Epidermal melanocyte (primary cell): ENCODE measurements at regions not wholly inside any gene's neighbourhood (a gene's known extent, or its start where the extent isn't known, plus 50 kb on each side); places are given as distances from the start of the nearest gene placed in this dataset.

Source experiments
- DNase-seq: peaks from one replicate; pipeline ENCODE4 v3.0.0; 2011; ENCODE audit warnings: low spot score; ENCODE audit not compliant: insufficient read length

DNA sequence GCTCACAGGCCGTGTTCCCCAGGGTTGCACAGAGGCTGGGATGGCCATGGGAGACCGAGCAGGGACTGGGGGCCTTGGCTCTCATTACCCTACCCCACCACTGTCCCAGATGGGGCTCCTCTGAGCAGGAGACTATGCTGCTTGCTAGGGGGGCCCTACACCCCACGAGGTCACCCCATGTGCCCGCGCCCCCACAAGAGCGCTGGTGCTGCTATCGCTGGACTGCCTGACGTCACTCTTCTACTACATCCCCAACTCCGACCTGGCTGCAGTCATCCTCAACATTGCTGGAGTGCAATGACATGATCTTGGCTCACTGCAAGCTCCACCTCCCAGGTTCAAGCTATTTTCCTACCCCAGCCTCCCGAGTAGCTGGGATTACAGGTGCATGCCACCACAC is 307.7 kb downstream of the ARRDC4 start:
- DNase-seq: no peak

DNA sequence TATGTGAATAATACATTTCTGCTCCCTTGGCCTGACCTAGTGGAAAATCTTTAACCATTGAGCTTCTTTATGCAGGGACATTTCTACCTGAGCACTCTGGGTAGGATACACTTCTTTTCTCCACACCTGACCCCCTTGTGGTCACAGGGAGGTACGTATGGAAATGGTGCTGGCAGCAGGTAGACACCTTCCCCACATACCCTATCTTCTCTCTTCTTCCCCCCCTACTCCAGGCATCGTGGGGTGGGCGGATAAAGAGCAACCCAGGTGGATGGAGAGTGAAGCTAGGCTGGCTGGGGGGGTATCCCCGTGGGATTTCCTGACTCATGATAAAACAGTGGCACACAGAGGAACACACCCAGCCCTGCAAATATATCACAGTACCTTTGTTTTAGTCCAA is 312.1 kb downstream of the ARRDC4 start:
- no peak for DNase-seq

GRCh38 chr15:98276018-98276417 is 315.5 kb downstream of the ARRDC4 start:
- DNase-seq: no peak

DNA sequence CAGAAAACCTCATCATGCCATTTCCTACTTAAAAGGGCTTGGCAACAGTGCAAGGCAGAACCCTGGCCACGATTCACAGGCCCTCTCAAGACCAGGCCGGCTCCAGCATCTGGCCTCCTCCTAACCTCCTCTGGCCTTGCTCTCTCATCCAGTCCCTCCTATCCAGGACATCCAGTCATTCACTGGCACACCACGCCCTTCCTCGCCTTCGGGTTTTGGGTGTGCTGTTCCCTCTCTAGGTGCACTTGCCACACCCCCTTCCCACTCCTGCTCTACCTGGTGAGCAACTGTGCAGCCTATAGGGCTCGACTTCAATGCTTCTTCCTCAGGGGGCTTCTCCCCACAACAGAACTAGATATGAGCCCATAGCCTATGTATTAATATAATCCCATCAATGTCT is 317.1 kb downstream of the ARRDC4 start:
- DNase-seq: no peak

DNA sequence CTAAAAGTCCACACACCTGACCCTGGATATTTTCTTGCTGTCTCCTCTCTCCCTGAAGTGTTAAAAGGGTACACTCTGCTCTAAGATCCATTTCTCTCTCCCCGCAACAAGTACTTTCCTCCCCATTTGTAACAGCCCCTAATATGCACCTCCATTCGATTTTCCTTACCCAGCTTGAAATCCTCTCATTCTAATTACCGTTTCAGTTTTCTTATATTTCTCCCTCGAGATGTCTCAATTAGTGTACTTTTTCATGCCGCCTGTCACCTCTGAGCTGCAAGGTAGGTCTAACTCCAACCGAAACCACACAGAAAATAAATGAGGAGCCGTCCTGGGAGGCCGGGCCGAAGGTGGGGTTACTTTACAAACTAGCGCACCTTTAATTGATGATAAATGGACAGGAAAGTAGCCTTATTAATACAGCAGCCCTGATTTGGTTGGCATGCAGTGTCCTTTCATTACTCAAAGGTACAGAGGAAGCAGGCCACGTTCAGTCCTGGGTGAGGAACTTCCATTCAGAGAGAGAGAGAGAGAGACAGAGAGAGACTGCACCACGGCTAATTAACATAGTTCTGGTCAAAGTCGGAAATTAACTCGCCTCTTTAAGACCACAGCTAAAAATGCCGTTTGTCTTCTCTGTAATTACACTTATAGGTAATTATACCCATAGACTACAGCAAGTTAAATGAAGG is 319.9 kb downstream of the ARRDC4 start:
- DNase-seq: no peak

- no peak for DNase-seq
These were observed 320.6 kb downstream of the ARRDC4 start for GRCh38 chr15:98281130-98281529.

- no peak for DNase-seq
These were observed 322.3 kb downstream of the ARRDC4 start for GRCh38 chr15:98282656-98283332.

GRCh38 chr15:98286200-98286599 is 325.7 kb downstream of the ARRDC4 start:
- DNase-seq: no peak

GRCh38 chr15:98286831-98287230 is 326.3 kb downstream of the ARRDC4 start:
- no peak for DNase-seq

DNA sequence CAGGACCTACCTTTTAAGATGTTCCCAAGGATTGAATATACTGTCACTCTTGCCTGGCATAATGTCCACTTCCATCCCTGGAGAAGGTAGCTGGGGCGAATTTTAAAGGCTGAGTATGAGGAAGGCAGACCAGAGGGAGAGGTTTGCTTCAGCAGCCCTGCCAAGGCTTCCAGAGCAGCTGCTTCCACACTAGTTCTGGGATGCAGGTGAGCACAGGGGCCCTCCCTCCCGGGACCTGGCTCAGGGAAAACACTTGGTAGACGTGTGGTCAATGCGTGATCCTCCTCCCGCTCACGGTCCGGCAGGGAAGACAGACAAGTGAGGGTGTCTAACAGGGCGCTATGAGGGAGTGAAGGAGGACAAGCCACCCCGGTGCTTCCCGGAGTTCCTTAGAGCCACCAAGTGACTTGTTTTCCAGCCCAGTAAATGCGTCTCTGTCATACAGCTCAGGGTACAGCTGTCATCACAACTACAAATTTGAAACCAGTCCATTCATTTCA is 327.6 kb downstream of the ARRDC4 start:
- DNase-seq: no peak

DNA sequence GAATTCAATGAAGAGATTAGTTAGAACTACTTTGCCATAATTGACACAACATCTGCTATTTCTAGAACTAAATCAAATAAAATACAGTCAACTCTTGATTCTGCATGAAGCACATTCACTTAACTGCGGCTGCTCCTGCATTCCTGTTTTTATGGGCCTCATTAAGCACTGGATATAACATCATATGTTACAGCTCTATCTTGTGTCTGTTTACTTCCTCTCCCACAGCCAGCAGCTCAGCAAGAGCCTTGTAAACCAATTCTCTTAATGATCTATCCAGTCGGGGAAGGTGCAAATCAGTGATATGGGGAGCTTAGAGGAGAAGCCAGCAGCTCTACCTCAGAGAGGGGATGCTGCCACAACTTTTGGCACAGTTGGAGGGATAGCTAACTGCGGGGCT is 329.2 kb downstream of the ARRDC4 start:
- no peak for DNase-seq

- no peak for DNase-seq
These were observed 332.1 kb downstream of the ARRDC4 start for GRCh38 chr15:98292442-98293240.

DNA sequence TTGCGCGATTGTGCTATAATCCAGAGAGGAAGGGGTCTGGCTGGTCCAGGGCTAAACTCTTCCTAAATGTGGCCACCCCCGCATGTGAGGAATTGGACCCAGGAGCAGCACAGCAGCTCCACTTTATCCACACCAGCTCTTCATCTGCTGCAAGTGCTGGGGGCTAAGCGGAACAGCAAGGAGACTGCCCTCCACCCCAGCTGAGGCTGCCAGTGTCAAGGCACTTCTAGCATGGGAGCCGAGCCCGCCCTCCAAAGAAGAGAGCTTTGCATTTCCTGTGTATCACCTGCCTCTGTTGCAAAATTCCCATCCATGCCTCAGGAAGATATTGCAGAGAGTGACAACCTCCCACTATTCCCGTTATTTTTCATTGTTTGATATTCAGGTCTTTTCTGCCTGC is 333.6 kb downstream of the ARRDC4 start:
- no peak for DNase-seq

DNA sequence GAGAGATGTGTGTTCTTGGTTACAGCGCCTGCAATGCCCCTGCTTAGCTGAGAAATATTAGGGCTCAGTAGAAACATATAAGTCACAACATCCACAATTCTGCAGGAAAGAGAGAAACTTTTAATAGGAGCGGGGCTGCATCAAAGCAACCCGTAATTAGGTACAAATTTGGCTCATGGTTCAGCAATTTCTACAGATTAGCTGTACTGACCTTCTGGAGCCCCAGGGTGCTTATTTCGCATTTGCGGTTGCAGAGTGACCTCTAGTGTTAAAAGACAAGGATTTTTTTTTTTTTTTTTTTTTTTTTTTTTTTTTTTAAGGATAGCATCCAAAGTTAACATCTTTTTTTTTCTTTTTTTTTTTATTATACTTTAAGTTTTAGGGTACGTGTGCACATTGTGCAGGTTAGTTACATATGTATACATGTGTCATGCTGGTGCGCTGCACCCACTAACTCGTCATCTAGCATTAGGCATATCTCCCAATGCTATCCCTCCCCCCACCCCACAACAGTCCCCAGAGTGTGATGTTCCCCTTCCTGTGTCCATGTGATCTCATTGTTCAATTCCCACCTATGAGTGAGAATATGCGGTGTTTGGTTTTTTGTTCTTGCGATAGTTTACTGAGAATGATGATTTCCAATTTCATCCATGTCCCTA is 334.7 kb downstream of the ARRDC4 start:
- peak; percentile 79 for DNase-seq

DNA sequence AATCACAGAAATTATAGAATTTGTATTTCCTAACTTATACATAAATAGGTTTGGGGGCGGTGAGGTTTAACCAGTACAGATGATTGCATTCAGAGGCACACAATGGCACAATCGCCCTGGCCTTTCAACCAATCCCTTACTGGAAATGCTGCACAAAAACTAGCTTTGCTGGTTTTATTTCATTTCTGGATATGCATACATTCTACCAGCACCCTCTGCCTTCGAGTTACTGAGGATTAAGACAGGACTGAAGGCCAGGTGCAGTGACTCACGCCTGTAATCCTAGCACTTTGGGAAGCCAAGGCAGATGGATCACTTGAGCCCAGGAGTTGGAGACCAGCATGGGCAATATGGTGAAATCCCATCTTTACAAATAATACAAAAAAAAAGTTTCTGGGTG is 336.1 kb downstream of the ARRDC4 start:
- DNase-seq: no peak

DNA sequence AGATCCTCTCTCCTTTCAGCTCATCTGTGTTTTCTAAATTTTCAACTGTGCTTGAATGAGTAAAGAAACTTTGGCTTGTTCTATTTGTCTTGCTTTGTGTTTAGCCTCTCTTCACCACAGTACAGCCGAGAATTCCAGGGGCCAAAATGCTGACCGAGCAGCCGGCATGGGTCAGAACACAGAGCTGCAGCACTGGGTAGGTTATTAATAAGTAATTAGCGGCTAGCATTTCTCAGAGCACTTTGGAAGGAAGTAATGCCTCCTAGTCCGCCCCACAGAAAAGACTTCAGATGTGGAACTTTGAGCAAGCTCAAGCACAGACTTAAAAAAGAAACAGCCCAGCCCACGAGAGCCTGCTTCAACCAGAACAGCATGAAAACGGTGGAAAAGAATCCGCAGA is 343.9 kb downstream of the ARRDC4 start:
- DNase-seq: no peak

- DNase-seq: no peak
These were observed 340.2 kb upstream of the IGF1R start for GRCh38 chr15:98308117-98308516.

GRCh38 chr15:98311566-98312188 is 336.7 kb upstream of the IGF1R start:
- DNase-seq: peak; percentile 80

DNA sequence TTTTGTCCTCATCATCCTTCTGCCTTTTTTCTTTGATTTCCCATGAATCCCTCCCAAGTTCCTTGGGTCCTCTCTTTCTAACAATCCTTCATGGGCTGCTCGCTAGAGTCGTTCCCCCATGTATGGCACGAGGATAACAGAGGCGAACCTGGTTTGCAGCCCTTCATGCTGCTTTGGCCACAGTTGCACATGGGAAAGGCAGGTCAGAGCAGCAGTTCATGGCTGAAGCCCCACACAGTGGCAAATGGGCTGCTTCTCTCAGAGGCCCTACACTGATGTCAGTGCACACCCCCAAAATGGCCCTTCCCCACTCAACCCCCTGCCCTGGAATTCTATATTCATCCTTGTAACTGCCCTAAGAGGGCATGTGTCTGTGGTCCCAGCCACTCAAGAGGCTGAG is 335.4 kb upstream of the IGF1R start:
- no peak for DNase-seq

GRCh38 chr15:98315971-98316370 is 332.4 kb upstream of the IGF1R start:
- no peak for DNase-seq

DNA sequence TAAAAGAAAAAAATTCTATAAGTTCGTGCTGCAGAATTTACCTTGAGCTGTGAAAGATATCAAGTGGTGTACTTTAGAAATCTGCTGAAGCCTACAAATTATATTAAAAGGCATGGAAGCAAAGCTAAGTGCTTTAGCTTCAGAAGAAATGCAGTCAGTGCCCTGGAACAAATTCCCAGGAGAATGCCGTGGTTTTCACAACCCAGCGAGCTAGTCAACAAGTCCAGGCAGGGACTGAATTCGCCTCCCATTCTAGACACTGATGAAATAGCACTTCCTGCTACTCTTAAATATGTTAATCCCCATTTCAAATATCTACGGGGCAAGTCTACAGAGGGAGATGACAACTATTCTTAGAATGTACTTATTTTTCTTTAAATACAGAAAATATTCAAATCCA is 326.4 kb upstream of the IGF1R start:
- DNase-seq: no peak
